MCF 10A (cell line): ENCODE measurements at regions not wholly inside any gene's neighbourhood (a gene's known extent, or its start where the extent isn't known, plus 50 kb on each side); places are given as distances from the start of the nearest gene placed in this dataset.
"Not testable (repeated sequence)": the region's sequence is repeated elsewhere in the genome, so short reads cannot be mapped to it uniquely, and the experiment has no call there.

Experiments
- BruUV-seq: library from RNA; stranded (reverse); fragments of 400-500 nt; replicated peaks from 2 replicates; lab custom pipeline; 2021; lab: Mats Ljungman, UMichigan
- CTCF ChIA-PET: fragments of 300-600 bp; sonication (Branson Sonifier 250); formaldehyde crosslinking; extraction: SDS; loops from one replicate; lab custom pipeline; 2021; ENCODE audit warnings: antibody characterized with exemption, inconsistent platforms; lab: Yijun Ruan, JAX
- POLR2A ChIA-PET: fragments of 300-600, 350-650 bp; sonication (Branson Sonifier 250); formaldehyde crosslinking; extraction: SDS; loops from one replicate; lab custom pipeline; 2020; ENCODE audit warnings: antibody characterized with exemption, inconsistent platforms; lab: Yijun Ruan, JAX
- DNase-seq: peaks from one replicate; pipeline ENCODE4 v3.0.0-alpha.2; 2018; ENCODE audit not compliant: unreplicated experiment
- H3K27ac Mint-ChIP-seq: one replicate; pipeline ENCODE4 v1.8.0; 2022; ENCODE audit warnings: mild to moderate bottlenecking, low read depth, mixed read lengths; ENCODE audit not compliant: unreplicated experiment
- H3K27me3 Mint-ChIP-seq: one replicate; pipeline ENCODE4 v1.8.0; 2022; ENCODE audit warnings: mixed read lengths; ENCODE audit not compliant: insufficient read depth, unreplicated experiment
- H3K36me3 Mint-ChIP-seq: one replicate; pipeline ENCODE4 v1.8.0; 2022; ENCODE audit warnings: mild to moderate bottlenecking, moderate library complexity, mixed read lengths; ENCODE audit not compliant: insufficient read depth, unreplicated experiment
- H3K4me1 Mint-ChIP-seq: one replicate; pipeline ENCODE4 v1.8.0; 2022; ENCODE audit warnings: mixed read lengths; ENCODE audit not compliant: insufficient read depth, unreplicated experiment
- H3K4me3 Mint-ChIP-seq: one replicate; pipeline ENCODE4 v1.8.0; 2022; ENCODE audit warnings: mild to moderate bottlenecking, moderate library complexity, mixed read lengths; ENCODE audit not compliant: unreplicated experiment
- H3K9me3 Mint-ChIP-seq: one replicate; pipeline ENCODE4 v1.8.0; 2022; ENCODE audit warnings: mixed read lengths; ENCODE audit not compliant: unreplicated experiment
- CTCF ChIP-seq: fragments of 200-600 bp; IDR thresholded peaks from one replicate; pipeline ENCODE4 v1.8.0; 2022; ENCODE audit warnings: antibody characterized with exemption, mild to moderate bottlenecking; ENCODE audit not compliant: unreplicated experiment
- intact Hi-C: fragments of 100-400 bp; cut with micrococcal nuclease; formaldehyde crosslinking; loops from 2 replicates; pipeline ENCODE4 v1.14.1; 2022

GRCh38 chr2:223494942-223495341 is 107.2 kb downstream of the SCG2 start:
- H3K4me3 Mint-ChIP-seq: no peak overlapping the region
- no peak for TF ChIP-seq CTCF
- CTCF ChIA-PET: no interaction called here
- BruUV-seq: no TSS peak
- H3K27ac Mint-ChIP-seq: no peak overlapping the region
- H3K27me3 Mint-ChIP-seq: no peaks in the 10 kb centered on the region
- intact Hi-C loops: no loop called here
- H3K36me3 Mint-ChIP-seq: no peaks in the 10 kb centered on the region
- DNase-seq: no peak
- H3K4me1 Mint-ChIP-seq: no peaks in the 10 kb centered on the region
- peaks cover 21% of the 10 kb centered on the region for H3K9me3 Mint-ChIP-seq
- POLR2A ChIA-PET: no interaction called here

GRCh38 chr2:223496853-223497252 is 105.3 kb downstream of the SCG2 start:
- POLR2A ChIA-PET, H3K4me3 Mint-ChIP-seq, intact Hi-C loops, H3K36me3 Mint-ChIP-seq, DNase-seq, H3K27me3 Mint-ChIP-seq, CTCF ChIA-PET, H3K9me3 Mint-ChIP-seq, H3K4me1 Mint-ChIP-seq, H3K27ac Mint-ChIP-seq, BruUV-seq: not testable (repeated sequence)

GRCh38 chr2:223500709-223501108 is 101.5 kb downstream of the SCG2 start:
- intact Hi-C loops: no loop called here
- Mint-ChIP-seq H3K4me1 (no peaks in the 10 kb centered on the region), H3K9me3 (no peaks in the 10 kb centered on the region)

GRCh38 chr2:223501641-223502040 is 100.5 kb downstream of the SCG2 start:
- Mint-ChIP-seq H3K27me3 (no peaks in the 10 kb centered on the region), H3K27ac (no peak overlapping the region), H3K4me1 (no peaks in the 10 kb centered on the region), H3K36me3 (no peaks in the 10 kb centered on the region), H3K4me3 (no peak overlapping the region), H3K9me3 (no peaks in the 10 kb centered on the region)
- intact Hi-C loops: no loop called here
- DNase-seq: no peak
- ChIA-PET CTCF (interaction anchor here (0.6 to 1.2 kb wide), 2 partner anchors 277 to 296 kb away, joined by 3 read pairs; no protein-coding TSS in a partner anchor), POLR2A (no interaction called here)
- no peak for TF ChIP-seq CTCF
- no TSS peak for BruUV-seq

More at GRCh38 chr2:223500709-223501108, 101.5 kb downstream of the SCG2 start:
- Mint-ChIP-seq H3K27me3 (no peaks in the 10 kb centered on the region), H3K4me3 (no peak overlapping the region), H3K36me3 (no peaks in the 10 kb centered on the region), H3K27ac (no peak overlapping the region)
- TF ChIP-seq CTCF: no peak
- CTCF ChIA-PET: interaction anchor here (1.2 kb wide), 1 partner anchor 297 kb away, joined by 3 read pairs; no protein-coding TSS in a partner anchor
- no peak for DNase-seq
- POLR2A ChIA-PET: interaction anchor here (0.7 kb wide), 1 partner anchor 45 kb away, joined by 3 read pairs; no protein-coding TSS in a partner anchor
- no TSS peak for BruUV-seq

- DNase-seq: peak; percentile 38
- H3K4me3 Mint-ChIP-seq: no peak overlapping the region
- POLR2A ChIA-PET: no interaction called here
- H3K36me3 Mint-ChIP-seq: no peaks in the 10 kb centered on the region
- H3K4me1 Mint-ChIP-seq: no peaks in the 10 kb centered on the region
- no peak for TF ChIP-seq CTCF
- no peaks in the 10 kb centered on the region for H3K9me3 Mint-ChIP-seq
- intact Hi-C loops: no loop called here
- BruUV-seq: no TSS peak
- no peak overlapping the region for H3K27ac Mint-ChIP-seq
- CTCF ChIA-PET: no interaction called here
- H3K27me3 Mint-ChIP-seq: no peaks in the 10 kb centered on the region
These were observed 98.4 kb downstream of the SCG2 start for GRCh38 chr2:223503746-223504145.
